Sciatic nerve (tissue), 2 donors: ENCODE measurements at regions not wholly inside any gene's neighbourhood (a gene's known extent, or its start where the extent isn't known, plus 50 kb on each side); places are given as distances from the start of the nearest gene placed in this dataset.
"Not testable (repeated sequence)": the region's sequence is repeated elsewhere in the genome, so short reads cannot be mapped to it uniquely, and the experiment has no call there.

ENCODE experiments used
- ATAC-seq: fragments of 200-7000 bp; cut with Tn5 transposase; one replicate; pipeline ENCODE4 v1.9.1; 2020; ENCODE audit warnings: mild to moderate bottlenecking, moderate library complexity
- DNase-seq: peaks from one replicate; pipeline ENCODE4 v3.0.0-alpha.2; 2020; ENCODE audit warnings: low spot score
- intact Hi-C: fragments of 100-400 bp; cut with DNase I; formaldehyde crosslinking; loops from one replicate; pipeline ENCODE4 v1.14.2; 2022
- donor health status: DM: no; HTN: no; CAD: no.
- donor health status: DM: no; HTN: no; CAD: no.

DNA sequence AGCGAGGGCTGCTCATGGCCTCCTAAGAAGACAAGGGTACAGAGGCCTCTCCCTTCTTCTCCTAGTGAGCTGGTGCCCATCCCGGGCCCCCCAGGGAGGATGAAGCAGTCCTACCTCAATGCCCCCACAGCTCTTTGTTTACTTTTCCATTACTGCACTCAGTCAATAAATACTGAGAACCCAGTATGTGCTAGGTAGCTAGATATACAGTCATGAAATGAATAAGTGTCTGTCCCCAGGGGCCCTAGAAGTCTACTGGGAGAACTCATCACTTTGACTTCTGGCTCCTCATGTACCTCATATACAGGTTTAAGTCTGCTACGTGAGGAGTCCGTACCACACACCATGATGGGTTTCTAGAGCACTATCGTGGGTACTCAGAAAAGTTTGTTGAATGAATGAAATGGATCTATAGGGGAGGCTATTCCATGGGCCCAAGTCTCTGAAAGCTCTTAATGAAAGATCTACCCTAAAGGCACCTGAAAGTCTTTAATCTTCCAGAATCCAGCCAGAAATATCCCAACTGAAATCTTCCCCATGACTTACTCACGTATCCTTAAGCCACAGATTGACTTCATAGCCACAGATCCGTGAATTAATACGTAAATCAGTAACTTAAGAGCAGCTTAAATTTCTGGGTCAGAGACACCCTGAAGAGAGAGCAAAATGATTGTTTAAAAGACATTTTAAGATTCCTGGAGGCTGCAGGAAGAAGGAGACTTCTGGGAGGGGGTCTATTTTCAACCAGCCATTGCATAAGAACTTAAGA lies 51.6 kb upstream of the POMP start:
- ATAC-seq (no peak), DNase-seq (no peak)
- intact Hi-C loops = no loop called here

DNA sequence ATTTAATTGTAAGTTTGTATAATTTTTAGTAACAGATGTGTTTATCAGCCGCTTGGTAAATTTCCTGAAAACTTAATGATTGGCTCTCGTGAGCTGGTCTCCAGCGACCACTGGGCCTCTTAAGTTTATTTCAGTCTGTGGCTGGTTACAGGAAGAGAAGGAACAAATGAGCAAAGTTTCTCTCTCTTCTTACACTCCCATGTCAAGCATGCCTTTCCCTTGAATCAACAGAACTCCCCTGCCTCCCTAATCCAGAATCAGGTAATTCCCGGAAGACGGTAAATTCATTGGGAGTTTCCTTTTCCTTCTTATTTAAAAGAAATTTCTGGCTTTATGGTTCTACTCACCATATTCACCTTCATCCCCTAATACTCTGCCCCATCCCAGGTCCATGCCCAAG lies 52.5 kb upstream of the POMP start:
- DNase-seq (no peak), ATAC-seq (no peak)
- intact Hi-C loops = no loop called here

- ATAC-seq, intact Hi-C loops, DNase-seq: not testable (repeated sequence)
Measured at GRCh38 chr13:28605147-28605546, 53.8 kb upstream of the POMP start.

- DNase-seq (no peak), ATAC-seq (no peak)
- intact Hi-C loops = no loop called here
Measured at GRCh38 chr13:28603043-28603664, 55.8 kb upstream of the POMP start.

- no peak for ATAC-seq
- intact Hi-C loops = no loop called here
- no peak for DNase-seq
Measured at GRCh38 chr13:28602580-28602979, 56.4 kb upstream of the POMP start.

DNA sequence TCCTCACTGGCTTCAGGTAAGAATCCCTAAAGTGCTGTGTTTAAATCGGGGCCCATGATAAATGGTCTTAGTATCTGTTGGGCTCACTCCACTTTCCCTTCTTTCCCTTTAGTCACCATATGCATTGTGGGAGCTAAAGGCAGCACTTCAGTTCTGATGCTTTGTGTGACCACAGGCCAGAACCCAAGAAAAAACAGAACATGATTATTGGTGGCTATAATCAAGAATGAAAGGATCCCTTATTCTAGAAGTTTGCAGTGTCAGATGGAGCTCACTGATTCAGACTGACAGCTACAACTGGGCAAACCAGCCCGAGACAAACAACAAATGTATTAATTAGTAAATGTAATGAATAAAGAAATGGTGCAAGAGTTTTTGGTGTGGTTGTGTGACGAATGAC lies 57.3 kb upstream of the POMP start:
- DNase-seq (no peak), ATAC-seq (no peak)
- intact Hi-C loops = no loop called here

- DNase-seq (no peak), ATAC-seq (no peak)
- intact Hi-C loops = no loop called here
Measured at GRCh38 chr13:28597641-28598040, 61.3 kb upstream of the POMP start.

- intact Hi-C loops = no loop called here
- no peak for DNase-seq
- no peak for ATAC-seq
Measured at GRCh38 chr13:28590461-28590860, 68.5 kb upstream of the POMP start.

GRCh38 chr13:28588296-28588695 lies 70.6 kb upstream of the POMP start:
- no peak for ATAC-seq
- no peak for DNase-seq
- intact Hi-C loops = no loop called here

DNA sequence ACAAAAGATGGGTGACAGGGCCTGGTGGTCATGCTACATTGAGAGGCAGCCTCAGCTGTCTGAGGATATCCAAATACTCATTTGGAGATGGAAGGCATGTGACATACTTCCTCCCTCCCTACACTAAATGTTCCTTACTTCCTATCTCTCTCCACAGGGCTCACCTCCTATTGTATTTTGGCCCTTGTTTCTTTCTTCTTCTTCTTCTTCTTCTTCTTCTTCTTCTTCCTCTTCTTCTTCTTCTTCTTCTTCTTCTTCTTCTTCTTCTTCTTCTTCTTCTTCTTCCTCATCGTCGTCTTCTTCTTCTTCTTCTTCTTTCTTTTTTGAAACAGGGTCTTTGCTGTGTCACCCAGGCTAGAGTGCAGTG lies 71.8 kb upstream of the POMP start:
- ATAC-seq (no peak), DNase-seq (no peak)
- intact Hi-C loops = no loop called here

- DNase-seq (no peak), ATAC-seq (no peak)
- intact Hi-C loops = no loop called here
Measured at GRCh38 chr13:28586439-28587173, 72.3 kb upstream of the POMP start.

DNA sequence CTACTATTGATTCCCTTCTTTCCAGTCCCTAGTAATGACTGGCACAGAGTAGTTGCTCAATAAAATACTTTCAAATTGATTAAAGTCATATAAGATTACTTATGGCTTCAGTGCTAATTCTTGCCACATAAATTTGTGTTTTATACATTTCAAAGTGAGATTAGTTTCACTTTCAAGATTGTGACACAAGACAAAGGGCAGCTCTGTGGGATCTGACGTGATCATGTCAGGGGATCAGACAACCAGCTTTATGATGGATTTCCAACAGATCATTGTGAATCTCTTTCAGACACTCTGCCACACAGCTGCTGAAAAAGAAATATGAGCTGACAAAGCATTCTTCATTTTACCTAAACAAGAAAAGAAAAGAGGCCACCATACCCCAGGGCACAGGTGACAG lies 73.4 kb upstream of the POMP start:
- DNase-seq = no peak
- intact Hi-C loops = no loop called here
- ATAC-seq = no peak

DNA sequence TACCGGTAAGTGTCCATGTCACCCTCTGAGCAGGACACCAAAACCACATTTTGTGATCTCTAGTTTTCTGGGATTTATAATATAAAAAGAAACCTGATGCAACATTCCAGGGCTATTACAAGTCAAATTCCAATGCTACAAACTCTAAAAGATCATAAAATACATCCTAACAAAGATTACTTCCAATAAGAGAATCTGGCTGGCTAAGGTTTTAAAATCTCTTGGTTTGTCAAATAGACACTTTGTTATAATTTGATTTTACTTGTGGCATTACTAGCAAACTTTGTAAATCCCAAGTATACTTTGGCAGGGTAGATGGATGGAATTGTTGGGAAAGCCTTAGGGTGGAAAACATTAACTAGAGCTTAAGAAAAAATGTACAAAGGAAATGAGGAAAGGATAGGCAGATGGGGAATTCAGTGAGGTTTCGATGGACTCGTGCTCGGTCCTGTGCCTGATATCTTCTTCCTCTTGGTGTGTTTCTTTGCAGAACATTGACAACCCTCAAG lies 74.0 kb upstream of the POMP start:
- intact Hi-C loops = no loop called here
- ATAC-seq (no peak), DNase-seq (no peak)

DNA sequence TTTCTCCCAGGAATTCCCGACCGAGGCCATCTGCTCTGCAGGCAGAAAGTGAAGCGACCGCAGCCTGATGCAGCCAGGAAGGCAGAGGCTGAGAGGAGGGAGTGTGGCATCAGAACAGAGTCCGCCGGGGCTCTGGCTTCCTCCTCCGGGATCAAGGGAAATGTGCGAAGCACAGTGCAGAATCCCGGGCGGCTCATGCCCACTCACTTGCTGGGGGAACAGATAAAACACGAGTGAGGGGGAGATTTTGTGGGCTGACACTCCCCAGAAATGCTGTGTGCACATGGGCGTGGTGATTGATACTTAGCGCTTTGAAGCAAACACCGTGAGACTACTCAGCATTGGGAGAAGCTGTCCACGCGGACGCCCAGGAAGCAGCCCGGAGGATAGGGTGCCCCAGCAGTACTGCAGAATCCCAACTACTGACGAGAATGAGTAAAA lies 75.3 kb upstream of the POMP start:
- DNase-seq (no peak), ATAC-seq (no peak)
- intact Hi-C loops = no loop called here

- intact Hi-C loops = no loop called here
- DNase-seq (no peak), ATAC-seq (no peak)
Measured at GRCh38 chr13:28582892-28583240, 76.1 kb upstream of the POMP start.

- ATAC-seq = no peak
Measured at GRCh38 chr13:28582225-28582891, 76.6 kb upstream of the POMP start.

DNA sequence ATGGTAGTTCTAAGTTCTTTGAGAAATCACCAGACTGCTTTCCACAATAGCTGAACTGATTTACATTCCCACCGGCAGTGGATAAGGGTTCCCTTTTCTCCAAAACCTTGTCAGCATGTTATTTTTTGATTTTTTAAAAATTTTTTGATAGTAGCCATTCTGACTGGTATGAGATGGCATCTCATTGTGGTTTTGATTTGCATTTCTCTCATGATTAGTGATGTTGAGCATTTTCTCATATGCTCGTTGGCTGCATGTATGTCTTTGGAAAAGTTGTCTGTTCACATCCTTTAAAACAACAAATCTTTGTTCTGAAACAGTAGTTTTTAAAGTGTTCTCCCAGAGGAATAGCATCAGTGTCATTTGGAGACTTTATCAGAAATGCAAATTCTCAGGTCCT lies 77.5 kb upstream of the POMP start:
- intact Hi-C loops = no loop called here
- ATAC-seq = no peak
- no peak for DNase-seq

More at GRCh38 chr13:28582225-28582891, 76.6 kb upstream of the POMP start:
- intact Hi-C loops = no loop called here
- DNase-seq = no peak

GRCh38 chr13:28579736-28580135 lies 79.2 kb upstream of the POMP start:
- ATAC-seq (no peak), DNase-seq (no peak)
- intact Hi-C loops = no loop called here

- DNase-seq (no peak), ATAC-seq (no peak)
- intact Hi-C loops = no loop called here
Measured at GRCh38 chr13:28579322-28579721, 79.6 kb upstream of the POMP start.

- ATAC-seq (no peak), DNase-seq (no peak)
- intact Hi-C loops = no loop called here
Measured at GRCh38 chr13:28576067-28576466, 81.1 kb upstream of the FLT1 start.
